ENCODE measurements at regions not wholly inside any gene's neighbourhood (a gene's known extent, or its start where the extent isn't known, plus 50 kb on each side); places are given as distances from the start of the nearest gene placed in this dataset.

- TF ChIP-seq CTCF (IDR thresholded peaks at IDR 0.05 in 4 of 5, conservative IDR thresholded peaks at IDR 0.05 in 1 of 5) (no peak), POLR2A (IDR thresholded peaks at IDR 0.05) (no peak)
These were observed 1594.9 kb downstream of the UQCRFS1 start for GRCh38 chr19:27618006-27618405.

All from gastrocnemius medialis (tissue), 4 donors.